GM21529 (cell line): ENCODE measurements at regions not wholly inside any gene's neighbourhood (a gene's known extent, or its start where the extent isn't known, plus 50 kb on each side); places are given as distances from the start of the nearest gene placed in this dataset.

Source experiments
- ATAC-seq: cut with Tn5 transposase; IDR thresholded peaks from one replicate; pipeline ENCODE4 v1.9.1; 2021; ENCODE audit not compliant: unreplicated experiment

GRCh38 chr1:96641282-96641681 lies 80.3 kb upstream of the PTBP2 start:
- ATAC-seq, result no peak

- no peak for ATAC-seq
Observed at GRCh38 chr1:96643519-96643918, 78.1 kb upstream of the PTBP2 start.

GRCh38 chr1:96649301-96649700 lies 72.3 kb upstream of the PTBP2 start:
- no peak for ATAC-seq

- ATAC-seq, result no peak
Observed at GRCh38 chr1:96651517-96651916, 70.1 kb upstream of the PTBP2 start.

GRCh38 chr1:96660051-96660450 lies 61.5 kb upstream of the PTBP2 start:
- no peak for ATAC-seq

GRCh38 chr1:96660503-96660902 lies 61.1 kb upstream of the PTBP2 start:
- ATAC-seq, result no peak
